ENCODE measurements at regions not wholly inside any gene's neighbourhood (a gene's known extent, or its start where the extent isn't known, plus 50 kb on each side); places are given as distances from the start of the nearest gene placed in this dataset.
"Not testable (repeated sequence)": the region's sequence is repeated elsewhere in the genome, so short reads cannot be mapped to it uniquely, and the experiment has no call there.

DNA sequence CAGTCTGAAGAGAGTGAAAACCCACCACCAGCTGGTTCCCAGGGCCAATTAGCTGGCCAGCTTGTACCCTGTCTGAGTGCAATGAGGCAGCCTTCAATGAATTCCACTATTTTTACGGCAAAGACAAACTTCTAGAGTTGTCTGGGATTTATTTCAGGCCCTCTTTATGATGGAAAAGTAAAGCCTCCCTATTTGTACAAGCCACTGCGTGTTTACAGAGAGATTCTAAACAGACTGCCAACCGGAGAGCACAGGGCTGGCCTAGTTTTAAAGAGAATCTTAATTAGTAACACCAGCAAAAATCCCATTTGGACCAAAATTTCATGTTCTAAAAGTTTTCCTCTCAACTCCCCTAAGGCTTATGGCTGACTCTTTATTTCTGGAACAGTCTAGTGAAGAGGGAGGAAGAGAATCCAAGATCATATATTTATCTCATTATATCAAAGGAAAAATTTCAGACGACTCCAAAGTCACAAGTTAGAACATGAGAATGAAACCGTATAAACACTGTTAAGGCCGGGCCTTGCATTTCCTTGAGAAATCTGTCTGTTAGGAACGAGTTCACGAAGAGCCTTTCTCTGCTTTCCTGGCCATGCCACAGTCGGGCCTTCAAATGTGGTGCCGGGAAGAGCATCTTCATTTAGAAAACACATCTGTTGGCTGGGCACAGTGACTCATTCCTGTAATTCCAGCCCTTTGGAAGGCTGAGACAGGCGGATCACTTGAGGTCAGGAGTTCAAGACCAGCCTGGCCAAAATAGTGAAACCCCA lies 724.6 kb upstream of the NRP1 start:
- no peak overlapping the region for H3K4me3 ChIP-seq (ENCODE audit: low read depth, low read length)
- no peak for TF ChIP-seq CTCF (IDR thresholded peaks at IDR 0.05; ENCODE audit: insufficient read depth, low read length, severe bottlenecking)
- DNase-seq (ENCODE audit: low read depth) (no peak), FAIRE-seq (no peak)
- no peaks in the 10 kb centered on the region for H3K27me3 ChIP-seq (ENCODE audit: control insufficient read depth, insufficient read depth, low read length)
- no peaks in the 10 kb centered on the region for H3K36me3 ChIP-seq (ENCODE audit: control insufficient read depth, insufficient read depth, low read length)

- not testable (repeated sequence) for DNase-seq (ENCODE audit: low read depth); FAIRE-seq
These were observed 721.0 kb upstream of the NRP1 start for GRCh38 chr10:34055410-34055985.

DNA sequence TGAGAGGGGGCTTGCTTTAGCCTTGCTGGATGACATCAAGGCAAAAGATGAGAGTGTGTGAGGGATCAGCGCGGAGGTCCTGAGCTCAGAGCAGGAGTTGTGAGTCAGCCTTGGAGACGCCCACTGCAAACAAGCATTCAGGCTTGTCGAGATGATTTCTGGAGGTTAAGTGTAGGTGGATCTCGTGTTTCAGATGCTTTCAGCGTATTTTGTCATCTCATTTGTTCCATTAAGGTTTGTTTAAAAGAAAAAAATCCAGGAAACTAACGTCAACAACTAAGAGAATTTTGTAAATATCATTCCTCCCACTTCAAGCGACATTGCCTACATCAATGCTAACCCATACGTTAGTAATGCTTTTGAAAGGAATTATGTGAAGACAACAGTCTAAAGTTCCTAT lies 715.4 kb upstream of the NRP1 start:
- DNase-seq (ENCODE audit: low read depth) (peak; percentile 79), FAIRE-seq (peak; percentile 98)
- H3K4me3 ChIP-seq (ENCODE audit: low read depth, low read length), result no peak overlapping the region
- no peaks in the 10 kb centered on the region for H3K27me3 ChIP-seq (ENCODE audit: control insufficient read depth, insufficient read depth, low read length)
- no peaks in the 10 kb centered on the region for H3K36me3 ChIP-seq (ENCODE audit: control insufficient read depth, insufficient read depth, low read length)
- TF ChIP-seq CTCF (IDR thresholded peaks at IDR 0.05; ENCODE audit: insufficient read depth, low read length, severe bottlenecking), result no peak

More at GRCh38 chr10:34055410-34055985, 721.0 kb upstream of the NRP1 start:
- not testable (repeated sequence) for H3K36me3 ChIP-seq (ENCODE audit: control insufficient read depth, insufficient read depth, low read length); H3K27me3 ChIP-seq (ENCODE audit: control insufficient read depth, insufficient read depth, low read length); H3K4me3 ChIP-seq (ENCODE audit: low read depth, low read length)

- H3K36me3 ChIP-seq (ENCODE audit: control insufficient read depth, insufficient read depth, low read length), result no peaks in the 10 kb centered on the region
- no peak for TF ChIP-seq CTCF (IDR thresholded peaks at IDR 0.05; ENCODE audit: insufficient read depth, low read length, severe bottlenecking)
- no peak overlapping the region for H3K4me3 ChIP-seq (ENCODE audit: low read depth, low read length)
- FAIRE-seq, result no peak
- DNase-seq (ENCODE audit: low read depth), result no peak
- H3K27me3 ChIP-seq (ENCODE audit: control insufficient read depth, insufficient read depth, low read length), result no peaks in the 10 kb centered on the region
These were observed 715.0 kb upstream of the NRP1 start for GRCh38 chr10:34049469-34049868.

- TF ChIP-seq CTCF (IDR thresholded peaks at IDR 0.05; ENCODE audit: insufficient read depth, low read length, severe bottlenecking), result no peak
- DNase-seq (ENCODE audit: low read depth), result no peak
- no peak for FAIRE-seq
- H3K4me3 ChIP-seq (ENCODE audit: low read depth, low read length), result no peak overlapping the region
- no peaks in the 10 kb centered on the region for H3K27me3 ChIP-seq (ENCODE audit: control insufficient read depth, insufficient read depth, low read length)
- no peaks in the 10 kb centered on the region for H3K36me3 ChIP-seq (ENCODE audit: control insufficient read depth, insufficient read depth, low read length)
These were observed 712.9 kb upstream of the NRP1 start for GRCh38 chr10:34047389-34047788.

DNA sequence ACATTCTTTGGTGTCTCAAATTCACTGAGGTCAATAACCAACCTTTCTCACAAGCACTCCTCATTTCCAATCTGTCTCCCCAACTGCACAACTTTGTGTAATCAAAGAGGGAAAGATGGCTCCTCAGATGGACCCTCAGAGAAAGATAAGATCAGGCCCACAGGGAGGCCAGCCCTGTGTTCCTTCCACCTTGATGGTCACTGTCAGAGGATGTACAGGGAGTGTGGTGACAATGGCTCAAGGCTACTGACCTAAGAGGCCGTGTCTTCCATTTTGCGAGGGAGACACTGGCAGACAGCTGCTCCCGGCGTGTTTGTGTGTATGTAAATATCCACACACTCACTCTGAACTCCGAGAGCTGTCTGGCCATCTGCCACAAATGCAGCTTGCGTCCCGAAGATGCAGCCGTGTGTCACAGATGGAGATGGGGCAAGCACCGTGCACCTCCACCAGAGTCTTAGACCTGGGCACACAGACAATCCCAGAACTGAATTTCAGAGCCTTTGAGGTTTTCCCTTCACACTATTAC lies 712.1 kb upstream of the NRP1 start:
- Histone ChIP-seq H3K4me3 (ENCODE audit: low read depth, low read length) (no peak overlapping the region), H3K36me3 (ENCODE audit: control insufficient read depth, insufficient read depth, low read length) (no peaks in the 10 kb centered on the region), H3K27me3 (ENCODE audit: control insufficient read depth, insufficient read depth, low read length) (no peaks in the 10 kb centered on the region)
- FAIRE-seq (no peak), DNase-seq (ENCODE audit: low read depth) (no peak)
- TF ChIP-seq CTCF (IDR thresholded peaks at IDR 0.05; ENCODE audit: insufficient read depth, low read length, severe bottlenecking), result no peak
